ENCODE measurements at regions not wholly inside any gene's neighbourhood (a gene's known extent, or its start where the extent isn't known, plus 50 kb on each side); places are given as distances from the start of the nearest gene placed in this dataset.

- Histone ChIP-seq H3K27me3 (ENCODE audit: low read length) (no peaks in the 10 kb centered on the region), H3K4me3 (ENCODE audit: low read length) (no peak overlapping the region), H2AFZ (ENCODE audit: low read length) (no peak overlapping the region), H3K4me1 (ENCODE audit: insufficient read depth, low read length) (no peaks in the 10 kb centered on the region), H3K9ac (ENCODE audit: low read length) (no peak overlapping the region), H4K20me1 (ENCODE audit: low read length) (no peaks in the 10 kb centered on the region), H3K9me2 (replicated peaks; ENCODE audit: low read length) (no peaks in the 10 kb centered on the region), H3K79me2 (ENCODE audit: low read length) (no peaks in the 10 kb centered on the region), H3F3A (ENCODE audit: low read length, unreplicated experiment) (no peaks in the 10 kb centered on the region), H3K4me2 (ENCODE audit: low read length) (no peak overlapping the region), H3K9me3 (ENCODE audit: low read length) (no peaks in the 10 kb centered on the region), H3K27ac (ENCODE audit: low read length) (no peak overlapping the region), H3K36me3 (ENCODE audit: low read depth, low read length) (no peaks in the 10 kb centered on the region)
- ATAC-seq (no peak), DNase-seq (no peak)
- no TSS peak for BruUV-seq (replicated peaks)
- TF ChIP-seq CTCF (conservative IDR thresholded peaks at IDR 0.05; ENCODE audit: low read depth, low read length): no peak
- TF ChIP-seq EZH2 (IDR thresholded peaks at IDR 0.05; ENCODE audit: low read length, unreplicated experiment): no peak
- no peak for TF ChIP-seq EZH2phosphoT487 (IDR thresholded peaks at IDR 0.05; ENCODE audit: borderline replicate concordance, low read length)
- ChIA-PET CTCF (no interaction called here), POLR2A (ENCODE audit: unreplicated experiment) (no interaction called here)
- intact Hi-C loops (cut with micrococcal nuclease): no loop called here
These were observed 177.3 kb upstream of the NAALADL2 start for GRCh38 chr3:174681784-174682183.

GRCh38 chr3:174685796-174686195 is 173.3 kb upstream of the NAALADL2 start:
- Histone ChIP-seq H3K79me2 (ENCODE audit: low read length) (no peaks in the 10 kb centered on the region), H3K4me1 (ENCODE audit: insufficient read depth, low read length) (peaks cover 8% of the 10 kb centered on the region), H3F3A (ENCODE audit: low read length, unreplicated experiment) (no peaks in the 10 kb centered on the region), H3K27ac (ENCODE audit: low read length) (no peak overlapping the region), H3K4me3 (ENCODE audit: low read length) (no peak overlapping the region), H3K9me3 (ENCODE audit: low read length) (no peaks in the 10 kb centered on the region), H3K9me2 (replicated peaks; ENCODE audit: low read length) (no peaks in the 10 kb centered on the region), H3K4me2 (ENCODE audit: low read length) (no peak overlapping the region), H3K36me3 (ENCODE audit: low read depth, low read length) (no peaks in the 10 kb centered on the region), H3K27me3 (ENCODE audit: low read length) (no peaks in the 10 kb centered on the region), H4K20me1 (ENCODE audit: low read length) (no peaks in the 10 kb centered on the region), H2AFZ (ENCODE audit: low read length) (no peak overlapping the region), H3K9ac (ENCODE audit: low read length) (no peak overlapping the region)
- intact Hi-C loops (cut with micrococcal nuclease): no loop called here
- no TSS peak for BruUV-seq (replicated peaks)
- ChIA-PET POLR2A (ENCODE audit: unreplicated experiment) (interaction anchor here (0.5 kb wide), 1 partner anchor 138 kb away, joined by 3 read pairs; no protein-coding TSS in a partner anchor), CTCF (no interaction called here)
- ATAC-seq (no peak), DNase-seq (no peak)
- no peak for TF ChIP-seq EZH2phosphoT487 (IDR thresholded peaks at IDR 0.05; ENCODE audit: borderline replicate concordance, low read length)
- TF ChIP-seq CTCF (conservative IDR thresholded peaks at IDR 0.05; ENCODE audit: low read depth, low read length): no peak
- no peak for TF ChIP-seq EZH2 (IDR thresholded peaks at IDR 0.05; ENCODE audit: low read length, unreplicated experiment)

- Histone ChIP-seq H3K4me3 (ENCODE audit: low read length) (no peak overlapping the region), H3K27me3 (ENCODE audit: low read length) (no peaks in the 10 kb centered on the region), H3K4me1 (ENCODE audit: insufficient read depth, low read length) (no peaks in the 10 kb centered on the region), H3K36me3 (ENCODE audit: low read depth, low read length) (no peaks in the 10 kb centered on the region), H3K9ac (ENCODE audit: low read length) (no peak overlapping the region), H2AFZ (ENCODE audit: low read length) (no peak overlapping the region), H3F3A (ENCODE audit: low read length, unreplicated experiment) (no peaks in the 10 kb centered on the region), H3K9me2 (replicated peaks; ENCODE audit: low read length) (no peaks in the 10 kb centered on the region), H3K27ac (ENCODE audit: low read length) (no peak overlapping the region), H4K20me1 (ENCODE audit: low read length) (no peaks in the 10 kb centered on the region), H3K4me2 (ENCODE audit: low read length) (no peak overlapping the region), H3K79me2 (ENCODE audit: low read length) (no peaks in the 10 kb centered on the region), H3K9me3 (ENCODE audit: low read length) (no peaks in the 10 kb centered on the region)
- ATAC-seq: no peak
- POLR2A ChIA-PET (ENCODE audit: unreplicated experiment): no interaction called here
- no peak for DNase-seq
- TF ChIP-seq EZH2 (IDR thresholded peaks at IDR 0.05; ENCODE audit: low read length, unreplicated experiment): no peak
- TF ChIP-seq CTCF (conservative IDR thresholded peaks at IDR 0.05; ENCODE audit: low read depth, low read length): no peak
- TF ChIP-seq EZH2phosphoT487 (IDR thresholded peaks at IDR 0.05; ENCODE audit: borderline replicate concordance, low read length): no peak
- BruUV-seq (replicated peaks): no TSS peak
- intact Hi-C loops (cut with micrococcal nuclease): no loop called here
- CTCF ChIA-PET: no interaction called here
These were observed 161.8 kb upstream of the NAALADL2 start for GRCh38 chr3:174697310-174697709.
